ENCODE measurements at regions not wholly inside any gene's neighbourhood (a gene's known extent, or its start where the extent isn't known, plus 50 kb on each side); places are given as distances from the start of the nearest gene placed in this dataset.

DNA sequence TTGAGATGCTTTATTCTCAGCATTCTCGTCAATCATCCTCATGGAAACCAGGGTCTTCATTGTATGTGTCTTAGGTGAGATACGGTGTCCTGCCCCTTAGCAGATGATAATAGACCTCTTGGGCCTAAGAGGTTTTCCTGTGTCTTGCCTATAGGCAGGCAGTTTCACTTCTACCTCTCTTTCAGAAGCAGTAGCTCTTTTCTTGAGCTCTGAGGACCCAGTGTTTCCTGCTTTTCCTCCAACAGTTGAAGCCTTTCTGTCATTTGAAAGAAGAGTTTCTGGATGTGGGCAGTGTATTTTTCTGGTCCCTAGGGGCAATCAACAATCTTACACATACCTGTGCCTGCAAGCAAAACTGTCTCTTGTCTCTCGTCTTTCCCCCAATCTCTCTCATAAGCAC lies 1550.3 kb upstream of the LRRTM3 start:
- DNase-seq (ENCODE audit: low spot score) (no peak), ATAC-seq (no peak), FAIRE-seq (no peak)
- Histone ChIP-seq H3K9me3 (ENCODE audit: low read length) (no peaks in the 10 kb centered on the region), H3K4me1 (ENCODE audit: insufficient read depth, low read length) (no peaks in the 10 kb centered on the region), H2AFZ (ENCODE audit: low read length) (no peak overlapping the region), H3K79me2 (ENCODE audit: insufficient read depth, low read length) (no peaks in the 10 kb centered on the region), H3K27ac (ENCODE audit: extremely low read length, insufficient read depth, low read length) (no peak overlapping the region), H3K4me3 (replicated peaks in 1 of 3; ENCODE audit: insufficient read depth in 1 of 3, low read depth in 2 of 3, low read length in 3 of 3) (no peak overlapping the region), H3K9ac (ENCODE audit: insufficient read depth, low read depth, low read length) (no peak overlapping the region), H3K27me3 (ENCODE audit: control insufficient read depth in 1 of 2, insufficient read depth in 2 of 2, low read length in 2 of 2) (no peaks in the 10 kb centered on the region), H3K36me3 (replicated peaks in 1 of 2; ENCODE audit: control insufficient read depth in 1 of 2, insufficient read depth in 2 of 2, low read length in 2 of 2) (no peaks in the 10 kb centered on the region), H4K20me1 (ENCODE audit: insufficient read depth, low read length) (no peaks in the 10 kb centered on the region), H3K4me2 (ENCODE audit: low read depth, low read length) (no peak overlapping the region)
- WGBS (ENCODE audit: low lambda C conversion rate): 4% methylated on average over 3 of the region's 3 CpGs
- TF ChIP-seq HES4 (CRISPR knock-in tag; IDR thresholded peaks at IDR 0.05; ENCODE audit: borderline replicate concordance) (no peak), RORA (CRISPR knock-in tag; IDR thresholded peaks at IDR 0.05) (no peak), XRCC5 (optimal IDR thresholded peaks at IDR 0.05; ENCODE audit: low read length) (no peak), ZNF841 (CRISPR knock-in tag; IDR thresholded peaks at IDR 0.05; ENCODE audit: borderline replicate concordance) (no peak), PPARG (CRISPR knock-in tag; conservative IDR thresholded peaks at IDR 0.05) (no peak), ZNF343 (CRISPR knock-in tag; IDR thresholded peaks at IDR 0.05) (no peak)
- TF ChIP-seq, protein P1, sequence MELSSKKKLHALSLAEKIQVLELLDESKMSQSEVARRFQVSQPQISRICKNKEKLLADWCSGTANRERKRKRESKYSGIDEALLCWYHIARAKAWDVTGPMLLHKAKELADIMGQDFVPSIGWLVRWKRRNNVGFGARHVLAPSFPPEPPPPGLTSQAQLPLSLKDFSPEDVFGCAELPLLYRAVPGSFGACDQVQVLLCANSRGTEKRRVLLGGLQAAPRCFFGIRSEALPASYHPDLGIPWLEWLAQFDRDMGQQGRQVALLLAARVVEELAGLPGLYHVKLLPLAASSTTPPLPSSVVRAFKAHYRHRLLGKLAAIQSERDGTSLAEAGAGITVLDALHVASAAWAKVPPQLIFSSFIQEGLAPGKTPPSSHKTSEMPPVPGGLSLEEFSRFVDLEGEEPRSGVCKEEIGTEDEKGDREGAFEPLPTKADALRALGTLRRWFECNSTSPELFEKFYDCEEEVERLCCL (CRISPR knock-in tag; IDR thresholded peaks at IDR 0.05; ENCODE audit: borderline replicate concordance): no peak
- in situ Hi-C loops (cut with HindIII; ENCODE audit: extremely low pct_ligation_motif_present, low pct_unique_long_range_greater_than_20kb): no loop called here
- ChIA-PET POLR2A (no interaction called here), CTCF (ENCODE audit: low intra/inter-chr PET ratio, low total read pairs) (no interaction called here)
- intact Hi-C loops (cut with micrococcal nuclease; ENCODE audit: unreplicated experiment): no loop called here
- BruUV-seq (replicated peaks): no TSS peak

DNA sequence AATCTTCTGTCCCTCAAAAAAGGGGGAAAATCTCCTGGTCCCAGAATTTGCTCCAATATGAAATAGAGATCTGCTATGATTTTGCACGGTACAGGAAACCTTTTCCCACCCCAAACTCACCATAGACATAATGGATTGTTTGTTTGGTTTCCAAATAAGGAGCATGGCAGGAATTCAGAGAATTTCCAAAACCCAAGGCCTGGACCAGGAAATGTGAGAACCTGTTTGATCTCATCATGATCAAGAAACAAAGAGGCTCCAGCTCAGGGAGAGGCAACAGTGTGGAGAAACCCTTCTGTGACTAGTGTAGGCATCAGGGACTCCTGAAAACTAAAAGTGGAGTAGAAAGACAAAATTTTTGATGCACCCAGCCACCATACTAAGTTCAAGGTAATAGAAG lies 1548.1 kb upstream of the LRRTM3 start:
- DNase-seq (ENCODE audit: low spot score) (no peak), ATAC-seq (no peak), FAIRE-seq (no peak)
- in situ Hi-C loops (cut with HindIII; ENCODE audit: extremely low pct_ligation_motif_present, low pct_unique_long_range_greater_than_20kb): no loop called here
- no TSS peak for BruUV-seq (replicated peaks)
- WGBS (ENCODE audit: low lambda C conversion rate): 6% methylated on average over 1 of the region's 1 CpG
- Histone ChIP-seq H3K27ac (ENCODE audit: extremely low read length, insufficient read depth, low read length) (no peak overlapping the region), H3K9ac (ENCODE audit: insufficient read depth, low read depth, low read length) (no peak overlapping the region), H4K20me1 (ENCODE audit: insufficient read depth, low read length) (no peaks in the 10 kb centered on the region), H3K4me2 (ENCODE audit: low read depth, low read length) (no peak overlapping the region), H2AFZ (ENCODE audit: low read length) (no peak overlapping the region), H3K36me3 (replicated peaks in 1 of 2; ENCODE audit: control insufficient read depth in 1 of 2, insufficient read depth in 2 of 2, low read length in 2 of 2) (no peaks in the 10 kb centered on the region), H3K27me3 (ENCODE audit: control insufficient read depth in 1 of 2, insufficient read depth in 2 of 2, low read length in 2 of 2) (no peaks in the 10 kb centered on the region), H3K79me2 (ENCODE audit: insufficient read depth, low read length) (no peaks in the 10 kb centered on the region), H3K4me1 (ENCODE audit: insufficient read depth, low read length) (no peaks in the 10 kb centered on the region), H3K4me3 (replicated peaks in 1 of 3; ENCODE audit: insufficient read depth in 1 of 3, low read depth in 2 of 3, low read length in 3 of 3) (no peak overlapping the region), H3K9me3 (ENCODE audit: low read length) (no peaks in the 10 kb centered on the region)
- intact Hi-C loops (cut with micrococcal nuclease; ENCODE audit: unreplicated experiment): no loop called here
- ChIA-PET CTCF (ENCODE audit: low intra/inter-chr PET ratio, low total read pairs) (no interaction called here), POLR2A (no interaction called here)
- TF ChIP-seq, protein P2, sequence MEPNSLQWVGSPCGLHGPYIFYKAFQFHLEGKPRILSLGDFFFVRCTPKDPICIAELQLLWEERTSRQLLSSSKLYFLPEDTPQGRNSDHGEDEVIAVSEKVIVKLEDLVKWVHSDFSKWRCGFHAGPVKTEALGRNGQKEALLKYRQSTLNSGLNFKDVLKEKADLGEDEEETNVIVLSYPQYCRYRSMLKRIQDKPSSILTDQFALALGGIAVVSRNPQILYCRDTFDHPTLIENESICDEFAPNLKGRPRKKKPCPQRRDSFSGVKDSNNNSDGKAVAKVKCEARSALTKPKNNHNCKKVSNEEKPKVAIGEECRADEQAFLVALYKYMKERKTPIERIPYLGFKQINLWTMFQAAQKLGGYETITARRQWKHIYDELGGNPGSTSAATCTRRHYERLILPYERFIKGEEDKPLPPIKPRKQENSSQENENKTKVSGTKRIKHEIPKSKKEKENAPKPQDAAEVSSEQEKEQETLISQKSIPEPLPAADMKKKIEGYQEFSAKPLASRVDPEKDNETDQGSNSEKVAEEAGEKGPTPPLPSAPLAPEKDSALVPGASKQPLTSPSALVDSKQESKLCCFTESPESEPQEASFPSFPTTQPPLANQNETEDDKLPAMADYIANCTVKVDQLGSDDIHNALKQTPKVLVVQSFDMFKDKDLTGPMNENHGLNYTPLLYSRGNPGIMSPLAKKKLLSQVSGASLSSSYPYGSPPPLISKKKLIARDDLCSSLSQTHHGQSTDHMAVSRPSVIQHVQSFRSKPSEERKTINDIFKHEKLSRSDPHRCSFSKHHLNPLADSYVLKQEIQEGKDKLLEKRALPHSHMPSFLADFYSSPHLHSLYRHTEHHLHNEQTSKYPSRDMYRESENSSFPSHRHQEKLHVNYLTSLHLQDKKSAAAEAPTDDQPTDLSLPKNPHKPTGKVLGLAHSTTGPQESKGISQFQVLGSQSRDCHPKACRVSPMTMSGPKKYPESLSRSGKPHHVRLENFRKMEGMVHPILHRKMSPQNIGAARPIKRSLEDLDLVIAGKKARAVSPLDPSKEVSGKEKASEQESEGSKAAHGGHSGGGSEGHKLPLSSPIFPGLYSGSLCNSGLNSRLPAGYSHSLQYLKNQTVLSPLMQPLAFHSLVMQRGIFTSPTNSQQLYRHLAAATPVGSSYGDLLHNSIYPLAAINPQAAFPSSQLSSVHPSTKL (CRISPR knock-in tag; IDR thresholded peaks at IDR 0.05): no peak
- TF ChIP-seq SUZ12 (IDR thresholded peaks at IDR 0.05; ENCODE audit: low read depth, low read length) (no peak), ZNF605 (CRISPR knock-in tag; IDR thresholded peaks at IDR 0.05) (no peak), ZNF30 (CRISPR knock-in tag; IDR thresholded peaks at IDR 0.05) (no peak), HHEX (CRISPR knock-in tag; IDR thresholded peaks at IDR 0.05) (no peak), IRF2 (CRISPR knock-in tag; IDR thresholded peaks at IDR 0.05) (no peak), DNMT3B (CRISPR knock-in tag; conservative IDR thresholded peaks at IDR 0.05) (no peak), ZNF253 (CRISPR knock-in tag; IDR thresholded peaks at IDR 0.05; ENCODE audit: borderline replicate concordance) (no peak), GZF1 (CRISPR knock-in tag; IDR thresholded peaks at IDR 0.05) (no peak), ZNF556 (CRISPR knock-in tag; IDR thresholded peaks at IDR 0.05; ENCODE audit: borderline replicate concordance) (no peak)

Measured in HepG2 (cell line).